Esophagus muscularis mucosa (tissue), 4 donors: ENCODE measurements at regions not wholly inside any gene's neighbourhood (a gene's known extent, or its start where the extent isn't known, plus 50 kb on each side); places are given as distances from the start of the nearest gene placed in this dataset.

ENCODE experiments used
- DNase-seq: peaks from one replicate; pipeline ENCODE4 v3.0.0-alpha.2; 2017; ENCODE audit errors: extremely low spot score
- H3K27ac ChIP-seq, 4 donors: fragments of 200-600 bp; sonication (generic); replicated peaks in 1 of 4; 1 replicate in 3 of 4; 2 replicates in 1 of 4; pipeline ENCODE4 v1.5.1; 2016 to 2019; ENCODE audit warnings: mild to moderate bottlenecking in 1 of 4
- H3K27me3 ChIP-seq, 4 donors: fragments of 200-600 bp; sonication (generic); one replicate each; pipeline versions ENCODE4 v1.5.1 to v1.6.0; 2016 to 2019
- H3K36me3 ChIP-seq, 4 donors: fragments of 200-600 bp; sonication (generic); one replicate each; pipeline ENCODE4 v1.5.1; 2016 to 2019
- H3K4me1 ChIP-seq, 4 donors: fragments of 200-600 bp; sonication (generic); one replicate each; pipeline ENCODE4 v1.5.1; 2016 to 2019
- H3K4me3 ChIP-seq, 4 donors: fragments of 200-600 bp; sonication (generic); 1 replicate in 2 of 4; 2 replicates in 2 of 4; pipeline ENCODE4 v1.5.1; 2016 to 2019; ENCODE audit warnings: mild to moderate bottlenecking in 4 of 4, moderate library complexity in 1 of 4
- H3K9me3 ChIP-seq, 4 donors: fragments of 200-600 bp; sonication (generic); 1 replicate in 3 of 4; 2 replicates in 1 of 4; pipeline ENCODE4 v1.5.1; 2016 to 2019
- CTCF ChIP-seq, 3 experiments: fragments of 200-600 bp in 2 of 3; fragments of 450-650 bp in 1 of 3; sonication (generic) in 2 of 3; IDR thresholded peaks; one replicate each; pipeline ENCODE4 v1.5.1; 2017 to 2019; ENCODE audit warnings: antibody characterized with exemption in 3 of 3, mild to moderate bottlenecking in 2 of 3, moderate library complexity in 1 of 3
- EP300 ChIP-seq: sonication (generic); formaldehyde crosslinking; IDR thresholded peaks from one replicate; pipeline ENCODE4 v1.6.1; 2017; ENCODE audit warnings: antibody characterized with exemption
- POLR2A ChIP-seq: fragments of 450-650 bp; IDR thresholded peaks from one replicate; pipeline ENCODE4 v1.6.1; 2017; ENCODE audit warnings: antibody characterized with exemption, moderate library complexity, mild to moderate bottlenecking, low read depth
- POLR2AphosphoS5 ChIP-seq, 2 donors: sonication (generic); formaldehyde crosslinking; IDR thresholded peaks; one replicate each; pipeline ENCODE4 v1.6.1; 2017; ENCODE audit warnings: antibody characterized with exemption in 2 of 2
- WGBS: methylation state at CpG from one replicate; pipeline ENCODE4 v1.1.5; 2018; 5-methylcytosine and 5-hydroxymethylcytosine counted together
- intact Hi-C: fragments of 100-400 bp; cut with DNase I; formaldehyde crosslinking; loops from one replicate; pipeline ENCODE4 v1.15.1; 2023

GRCh38 chr5:120080781-120081180, 383.3 kb upstream of the PRR16 start:
- no peak for DNase-seq
- Histone ChIP-seq H3K27ac (no peak overlapping the region), H3K4me3 (no peak overlapping the region), H3K27me3 (no peaks in the 10 kb centered on the region), H3K4me1 (no peaks in the 10 kb centered on the region), H3K36me3 (no peaks in the 10 kb centered on the region), H3K9me3 (no peaks in the 10 kb centered on the region)
- 91% methylated on average over 3 of the region's 3 CpGs for WGBS
- intact Hi-C loops, result no loop called here
- no peak for TF ChIP-seq POLR2A
- no peak for TF ChIP-seq POLR2AphosphoS5 (IDR thresholded peaks at IDR 0.05)
- TF ChIP-seq CTCF (IDR thresholded peaks at IDR 0.05), result no peak
- no peak for TF ChIP-seq EP300

GRCh38 chr5:120082316-120083068, 381.6 kb upstream of the PRR16 start:
- no peak for TF ChIP-seq POLR2AphosphoS5 (IDR thresholded peaks at IDR 0.05)
- TF ChIP-seq CTCF (IDR thresholded peaks at IDR 0.05), result no peak
- TF ChIP-seq POLR2A, result no peak
- no peak for TF ChIP-seq EP300
- Histone ChIP-seq H3K4me3 (no peak overlapping the region), H3K4me1 (no peaks in the 10 kb centered on the region), H3K36me3 (no peaks in the 10 kb centered on the region), H3K9me3 (no peaks in the 10 kb centered on the region), H3K27ac (no peak overlapping the region), H3K27me3 (no peaks in the 10 kb centered on the region)
- no peak for DNase-seq
- 95% methylated on average over 3 of the region's 3 CpGs for WGBS
- intact Hi-C loops, result no loop called here

- Histone ChIP-seq H3K9me3 (no peaks in the 10 kb centered on the region), H3K36me3 (no peaks in the 10 kb centered on the region), H3K27ac (no peak overlapping the region), H3K4me3 (no peak overlapping the region), H3K4me1 (no peaks in the 10 kb centered on the region), H3K27me3 (no peaks in the 10 kb centered on the region)
- no peak for DNase-seq
- TF ChIP-seq CTCF (IDR thresholded peaks at IDR 0.05), result no peak
- TF ChIP-seq POLR2AphosphoS5 (IDR thresholded peaks at IDR 0.05), result no peak
- no peak for TF ChIP-seq EP300
- TF ChIP-seq POLR2A, result no peak
- intact Hi-C loops, result no loop called here
Measured at GRCh38 chr5:120083851-120084542, 380.1 kb upstream of the PRR16 start.

GRCh38 chr5:120084543-120084870, 379.6 kb upstream of the PRR16 start:
- Histone ChIP-seq H3K27ac (no peak overlapping the region), H3K4me3 (no peak overlapping the region), H3K36me3 (no peaks in the 10 kb centered on the region), H3K4me1 (no peaks in the 10 kb centered on the region), H3K27me3 (no peaks in the 10 kb centered on the region), H3K9me3 (no peaks in the 10 kb centered on the region)
- intact Hi-C loops, result no loop called here
- WGBS, result 55% methylated on average over 2 of the region's 2 CpGs
- DNase-seq, result no peak
- TF ChIP-seq POLR2A, result no peak

GRCh38 chr5:120086081-120086480, 378.0 kb upstream of the PRR16 start:
- Histone ChIP-seq H3K4me3 (no peak overlapping the region), H3K4me1 (no peaks in the 10 kb centered on the region), H3K36me3 (no peaks in the 10 kb centered on the region), H3K27me3 (no peaks in the 10 kb centered on the region), H3K9me3 (no peaks in the 10 kb centered on the region), H3K27ac (no peak overlapping the region)
- intact Hi-C loops, result no loop called here
- TF ChIP-seq CTCF (IDR thresholded peaks at IDR 0.05) (no peak), POLR2A (no peak), EP300 (no peak), POLR2AphosphoS5 (IDR thresholded peaks at IDR 0.05) (no peak)
- DNase-seq, result no peak
- whole genome bisulfite sequencing, result 83% methylated on average over 2 of the region's 2 CpGs
